K562 (cell line): ENCODE measurements at regions not wholly inside any gene's neighbourhood (a gene's known extent, or its start where the extent isn't known, plus 50 kb on each side); places are given as distances from the start of the nearest gene placed in this dataset.
A peak's percentile ranks its signal among the peaks of the same experiment; 100 is the strongest.

Experiments
- ARID1B ChIP-seq: fragments of 450-650 bp; IDR thresholded peaks from 2 replicates; pipeline ENCODE4 v1.6.1; 2016; ENCODE audit warnings: antibody characterized with exemption, mild to moderate bottlenecking, inconsistent platforms
- BRCA1 ChIP-seq, 2 experiments: fragments of 450-650 bp in 1 of 2; sonication (generic) in 1 of 2; formaldehyde crosslinking in 1 of 2; IDR thresholded peaks; 2 replicates each; pipeline versions ENCODE4 v1.5.0 to v1.6.1; 2017 to 2020; ENCODE audit warnings: mild to moderate bottlenecking in 1 of 2, missing genetic modification reagents in 1 of 2
- CXXC5 ChIP-seq: fragments of 250-450 bp; sonication (Bioruptor Pico); IDR thresholded peaks from 2 replicates; pipeline ENCODE4 v1.8.0; 2022; ENCODE audit warnings: inconsistent platforms, mild to moderate bottlenecking, moderate library complexity
- DDX20 ChIP-seq: fragments of 450-650 bp; IDR thresholded peaks from 2 replicates; pipeline ENCODE4 v1.6.1; 2016; ENCODE audit warnings: missing genetic modification characterization, low read depth, mild to moderate bottlenecking, missing compliant biosample characterization, moderate library complexity
- DPF2 ChIP-seq: fragments of 450-650 bp; IDR thresholded peaks from 2 replicates; pipeline ENCODE4 v1.6.1; 2016
- FOXM1 ChIP-seq, 2 experiments: fragments of 450-650 bp in 1 of 2; sonication (generic) in 1 of 2; formaldehyde crosslinking in 1 of 2; IDR thresholded peaks; 2 replicates each; pipeline versions ENCODE4 v1.6.1 to v1.9.0; 2017 to 2022; ENCODE audit warnings: low read depth in 2 of 2, mild to moderate bottlenecking in 2 of 2, missing genetic modification reagents in 1 of 2, moderate library complexity in 1 of 2
- GTF2E2 ChIP-seq: fragments of 200-800 bp; sonication (Bioruptor generic); IDR thresholded peaks from 2 replicates; pipeline ENCODE4 v1.6.1; 2016; ENCODE audit warnings: missing genetic modification characterization, missing compliant biosample characterization
- HMGN3 ChIP-seq: IDR thresholded peaks from 2 replicates; pipeline ENCODE4 v1.6.1; 2011; ENCODE audit warnings: borderline replicate concordance, low read depth, mild to moderate bottlenecking, mixed read lengths, low read length; ENCODE audit not compliant: insufficient read length; ENCODE audit errors: extremely low read depth
- KDM1A ChIP-seq, 2 experiments: fragments of 450-650 bp; IDR thresholded peaks; 2 replicates each; pipeline ENCODE4 v1.6.1; 2016; ENCODE audit warnings: mild to moderate bottlenecking in 2 of 2
- KLF16 ChIP-seq: IDR thresholded peaks from 2 replicates; pipeline ENCODE4 v1.6.1; 2016; ENCODE audit warnings: antibody characterized with exemption
- MECOM ChIP-seq: fragments of 250-450 bp; sonication (Bioruptor Pico); IDR thresholded peaks from 2 replicates; pipeline ENCODE4 v1.8.0; 2022; ENCODE audit warnings: inconsistent platforms
- NONO ChIP-seq, 2 experiments: fragments of 200-400 bp in 1 of 2; fragments of 450-650 bp in 1 of 2; formaldehyde crosslinking in 1 of 2; IDR thresholded peaks; 2 replicates each; pipeline ENCODE4 v1.6.1; 2017; ENCODE audit warnings: low read depth in 2 of 2, mild to moderate bottlenecking in 2 of 2, moderate library complexity in 2 of 2, low read length in 1 of 2
- PHF20 ChIP-seq: fragments of 450-650 bp; IDR thresholded peaks from 2 replicates; pipeline ENCODE4 v1.6.1; 2018; ENCODE audit not compliant: partially characterized antibody
- POLR2B ChIP-seq: fragments of 450-650 bp; IDR thresholded peaks from 2 replicates; pipeline ENCODE4 v1.6.1; 2018; ENCODE audit warnings: low read depth; ENCODE audit not compliant: partially characterized antibody
- RBM17 ChIP-seq: fragments of 200-400 bp; formaldehyde crosslinking; IDR thresholded peaks from 2 replicates; pipeline ENCODE4 v1.6.1; 2017; ENCODE audit warnings: low read depth, mild to moderate bottlenecking, low read length, borderline replicate concordance
- SMARCE1 ChIP-seq: fragments of 450-650 bp; IDR thresholded peaks from 2 replicates; pipeline ENCODE4 v1.7.1; 2016; ENCODE audit warnings: mild to moderate bottlenecking
- TCF3 ChIP-seq: sonication (generic); formaldehyde crosslinking; IDR thresholded peaks from 2 replicates; pipeline ENCODE4 v1.4.0; 2020; ENCODE audit warnings: mild to moderate bottlenecking, missing genetic modification reagents
- TF ChIP-seq, protein P1 (sequence below): fragments of 450-650 bp; conservative IDR thresholded peaks from 2 replicates; pipeline ENCODE4 v1.6.1; 2016; ENCODE audit warnings: missing genetic modification characterization, low read depth, mild to moderate bottlenecking, control low read depth, missing compliant biosample characterization
- TF ChIP-seq, protein P2 (sequence below): sonication (generic); formaldehyde crosslinking; IDR thresholded peaks from 2 replicates; pipeline ENCODE4 v1.8.0; 2023; ENCODE audit warnings: mild to moderate bottlenecking, missing genetic modification reagents
- TF ChIP-seq, protein P3 (sequence below), 2 experiments: fragments of 200-800 bp in 1 of 2; sonication (Bioruptor generic) in 1 of 2; sonication (generic) in 1 of 2; formaldehyde crosslinking in 1 of 2; IDR thresholded peaks in 1 of 2; conservative IDR thresholded peaks in 1 of 2; 2 replicates each; pipeline versions ENCODE4 v1.5.0 to v1.6.1; 2016 to 2020; ENCODE audit warnings: missing compliant biosample characterization in 1 of 2, missing genetic modification characterization in 1 of 2, missing genetic modification reagents in 1 of 2

DNA sequence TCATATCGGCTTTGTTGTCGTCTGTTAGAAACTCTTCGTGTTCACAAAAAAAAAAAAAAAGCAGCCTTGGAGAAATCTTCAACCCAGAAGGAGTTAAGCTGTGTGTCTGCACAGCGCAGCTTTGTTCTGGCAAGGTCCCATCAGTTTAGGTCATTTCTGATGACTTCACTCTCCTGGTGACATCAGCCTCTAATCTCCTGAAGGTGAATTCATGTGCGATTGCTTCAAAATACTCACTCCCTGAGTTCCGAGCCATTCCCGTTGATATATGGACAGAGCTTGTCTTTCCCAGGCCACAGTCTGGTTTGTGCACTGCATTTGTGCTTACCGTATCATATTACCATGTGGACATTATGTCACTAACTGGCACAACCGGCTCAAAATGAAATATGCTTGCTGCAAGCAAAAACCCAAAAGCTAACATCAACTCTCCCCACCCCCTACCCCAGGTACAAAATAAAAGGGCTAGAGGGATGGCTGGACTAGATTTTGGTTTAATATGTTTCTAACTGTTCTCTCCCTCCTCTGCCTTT lies 342.4 kb downstream of the KCNRG start (continued):
- TF ChIP-seq, protein P1, sequence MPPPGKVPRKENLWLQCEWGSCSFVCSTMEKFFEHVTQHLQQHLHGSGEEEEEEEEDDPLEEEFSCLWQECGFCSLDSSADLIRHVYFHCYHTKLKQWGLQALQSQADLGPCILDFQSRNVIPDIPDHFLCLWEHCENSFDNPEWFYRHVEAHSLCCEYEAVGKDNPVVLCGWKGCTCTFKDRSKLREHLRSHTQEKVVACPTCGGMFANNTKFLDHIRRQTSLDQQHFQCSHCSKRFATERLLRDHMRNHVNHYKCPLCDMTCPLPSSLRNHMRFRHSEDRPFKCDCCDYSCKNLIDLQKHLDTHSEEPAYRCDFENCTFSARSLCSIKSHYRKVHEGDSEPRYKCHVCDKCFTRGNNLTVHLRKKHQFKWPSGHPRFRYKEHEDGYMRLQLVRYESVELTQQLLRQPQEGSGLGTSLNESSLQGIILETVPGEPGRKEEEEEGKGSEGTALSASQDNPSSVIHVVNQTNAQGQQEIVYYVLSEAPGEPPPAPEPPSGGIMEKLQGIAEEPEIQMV (tag), result no peak
- TF ChIP-seq KLF16 (no peak), ARID1B (peak; percentile 44), DPF2 (peak; percentile 62; the same call in 1 of the 2 replicates), CXXC5 (CRISPR knock-in tag) (peak; percentile 17; the same call in 1 of the 2 replicates), MECOM (CRISPR knock-in tag) (no peak), TCF3 (CRISPR knock-in tag) (no peak), KDM1A (IDR thresholded peaks at IDR 0.05) (no peak), GTF2E2 (no peak), BRCA1 (IDR thresholded peaks at IDR 0.05) (no peak), BRCA1 (CRISPR knock-in tag; IDR thresholded peaks at IDR 0.05) (no peak), SMARCE1 (peak; percentile 56; the same call in 1 of the 2 replicates), FOXM1 (IDR thresholded peaks at IDR 0.05; ENCODE audit: low read depth) (no peak), FOXM1 (CRISPR knock-in tag; IDR thresholded peaks at IDR 0.05; ENCODE audit: low read depth) (no peak), PHF20 (no peak), HMGN3 (no peak), NONO (IDR thresholded peaks at IDR 0.05; ENCODE audit: low read depth in 2 of 2, low read length in 1 of 2) (no peak), DDX20 (no peak), RBM17 (no peak), POLR2B (no peak)
- TF ChIP-seq, protein P2, sequence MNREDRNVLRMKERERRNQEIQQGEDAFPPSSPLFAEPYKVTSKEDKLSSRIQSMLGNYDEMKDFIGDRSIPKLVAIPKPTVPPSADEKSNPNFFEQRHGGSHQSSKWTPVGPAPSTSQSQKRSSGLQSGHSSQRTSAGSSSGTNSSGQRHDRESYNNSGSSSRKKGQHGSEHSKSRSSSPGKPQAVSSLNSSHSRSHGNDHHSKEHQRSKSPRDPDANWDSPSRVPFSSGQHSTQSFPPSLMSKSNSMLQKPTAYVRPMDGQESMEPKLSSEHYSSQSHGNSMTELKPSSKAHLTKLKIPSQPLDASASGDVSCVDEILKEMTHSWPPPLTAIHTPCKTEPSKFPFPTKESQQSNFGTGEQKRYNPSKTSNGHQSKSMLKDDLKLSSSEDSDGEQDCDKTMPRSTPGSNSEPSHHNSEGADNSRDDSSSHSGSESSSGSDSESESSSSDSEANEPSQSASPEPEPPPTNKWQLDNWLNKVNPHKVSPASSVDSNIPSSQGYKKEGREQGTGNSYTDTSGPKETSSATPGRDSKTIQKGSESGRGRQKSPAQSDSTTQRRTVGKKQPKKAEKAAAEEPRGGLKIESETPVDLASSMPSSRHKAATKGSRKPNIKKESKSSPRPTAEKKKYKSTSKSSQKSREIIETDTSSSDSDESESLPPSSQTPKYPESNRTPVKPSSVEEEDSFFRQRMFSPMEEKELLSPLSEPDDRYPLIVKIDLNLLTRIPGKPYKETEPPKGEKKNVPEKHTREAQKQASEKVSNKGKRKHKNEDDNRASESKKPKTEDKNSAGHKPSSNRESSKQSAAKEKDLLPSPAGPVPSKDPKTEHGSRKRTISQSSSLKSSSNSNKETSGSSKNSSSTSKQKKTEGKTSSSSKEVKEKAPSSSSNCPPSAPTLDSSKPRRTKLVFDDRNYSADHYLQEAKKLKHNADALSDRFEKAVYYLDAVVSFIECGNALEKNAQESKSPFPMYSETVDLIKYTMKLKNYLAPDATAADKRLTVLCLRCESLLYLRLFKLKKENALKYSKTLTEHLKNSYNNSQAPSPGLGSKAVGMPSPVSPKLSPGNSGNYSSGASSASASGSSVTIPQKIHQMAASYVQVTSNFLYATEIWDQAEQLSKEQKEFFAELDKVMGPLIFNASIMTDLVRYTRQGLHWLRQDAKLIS (CRISPR knock-in tag), result no peak
- TF ChIP-seq, protein P3, sequence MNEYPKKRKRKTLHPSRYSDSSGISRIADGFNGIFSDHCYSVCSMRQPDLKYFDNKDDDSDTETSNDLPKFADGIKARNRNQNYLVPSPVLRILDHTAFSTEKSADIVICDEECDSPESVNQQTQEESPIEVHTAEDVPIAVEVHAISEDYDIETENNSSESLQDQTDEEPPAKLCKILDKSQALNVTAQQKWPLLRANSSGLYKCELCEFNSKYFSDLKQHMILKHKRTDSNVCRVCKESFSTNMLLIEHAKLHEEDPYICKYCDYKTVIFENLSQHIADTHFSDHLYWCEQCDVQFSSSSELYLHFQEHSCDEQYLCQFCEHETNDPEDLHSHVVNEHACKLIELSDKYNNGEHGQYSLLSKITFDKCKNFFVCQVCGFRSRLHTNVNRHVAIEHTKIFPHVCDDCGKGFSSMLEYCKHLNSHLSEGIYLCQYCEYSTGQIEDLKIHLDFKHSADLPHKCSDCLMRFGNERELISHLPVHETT (CRISPR knock-in tag; conservative IDR thresholded peaks at IDR 0.05 in 1 of 2, IDR thresholded peaks at IDR 0.05 in 1 of 2), result 0 out of 4 replicates have a peak, but pooled peaks of 1 of the 2 experiments have one; percentile 32
